Skeletal muscle tissue (tissue), 3 donors: ENCODE measurements at regions not wholly inside any gene's neighbourhood (a gene's known extent, or its start where the extent isn't known, plus 50 kb on each side); places are given as distances from the start of the nearest gene placed in this dataset.
"Not testable (repeated sequence)": the region's sequence is repeated elsewhere in the genome, so short reads cannot be mapped to it uniquely, and the experiment has no call there.

ENCODE experiments used
- H3K27ac ChIP-seq: one replicate; pipeline ENCODE4 v1.7.0; 2013; ENCODE audit warnings: mild to moderate bottlenecking, low read depth, low read length, inconsistent platforms
- H3K27me3 ChIP-seq, 3 donors: one replicate each; pipeline ENCODE4 v1.7.0; 2013; ENCODE audit warnings: low read length in 3 of 3; ENCODE audit not compliant: control insufficient read depth in 3 of 3, insufficient read depth in 3 of 3
- H3K36me3 ChIP-seq, 3 donors: one replicate each; pipeline ENCODE4 v1.7.0; 2013; ENCODE audit warnings: low read length in 3 of 3; ENCODE audit not compliant: control insufficient read depth in 3 of 3, insufficient read depth in 3 of 3
- H3K4me1 ChIP-seq, 3 donors: one replicate each; pipeline ENCODE4 v1.7.0; 2013; ENCODE audit warnings: low read length in 3 of 3, mild to moderate bottlenecking in 3 of 3; ENCODE audit not compliant: control insufficient read depth in 3 of 3, insufficient read depth in 3 of 3
- H3K4me3 ChIP-seq, 3 donors: one replicate each; pipeline ENCODE4 v1.7.0; 2013; ENCODE audit warnings: low read length in 3 of 3
- H3K9ac ChIP-seq, 3 donors: one replicate each; pipeline ENCODE4 v1.7.0; 2013; ENCODE audit warnings: low read length in 3 of 3, mild to moderate bottlenecking in 3 of 3, moderate library complexity in 2 of 3, low read depth in 1 of 3
- H3K9me3 ChIP-seq, 3 donors: one replicate each; pipeline ENCODE4 v1.7.0; 2013; ENCODE audit warnings: low read length in 3 of 3; ENCODE audit not compliant: control insufficient read depth in 3 of 3
- donor health status: Osteomylitis.

DNA sequence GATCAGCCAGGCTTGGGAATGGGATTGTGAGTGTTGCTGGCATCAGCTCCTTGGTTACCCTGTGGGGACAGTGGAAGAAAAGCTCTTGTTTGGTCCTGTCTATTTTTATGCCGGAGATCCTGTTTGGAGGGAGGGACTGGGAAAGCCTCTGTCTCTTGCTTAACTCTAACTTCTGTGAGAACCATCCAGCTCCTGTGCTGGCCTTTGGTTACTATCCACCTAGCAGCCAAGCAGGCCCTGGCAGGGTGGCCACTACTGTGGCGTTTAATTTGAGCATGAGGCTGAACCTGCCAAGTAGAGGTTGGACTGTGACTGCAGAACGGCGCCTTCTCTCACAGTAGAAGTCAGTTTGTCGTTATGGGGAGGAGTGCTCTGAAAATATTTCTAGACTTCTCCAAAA lies 193.3 kb downstream of the UTRN start:
- Histone ChIP-seq H3K4me1 (peaks cover 10 to 23% (median 18%) of the 10 kb centered on the region in 3 donors), H3K9ac (no peak overlapping the region), H3K27ac (peak overlapping the region; percentile 57), H3K36me3 (peaks cover 0 to 28% (median 15%) of the 10 kb centered on the region in 3 donors), H3K27me3 (no peaks in the 10 kb centered on the region), H3K9me3 (no peaks in the 10 kb centered on the region), H3K4me3 (no peak overlapping the region)

GRCh38 chr6:144479991-144480390 lies 194.9 kb downstream of the UTRN start:
- Histone ChIP-seq H3K9me3 (no peaks in the 10 kb centered on the region), H3K9ac (no peak overlapping the region), H3K27ac (no peak overlapping the region), H3K4me3 (no peak overlapping the region), H3K27me3 (no peaks in the 10 kb centered on the region), H3K4me1 (peaks cover 10 to 23% (median 18%) of the 10 kb centered on the region in 3 donors), H3K36me3 (peaks cover 0 to 20% (median 6%) of the 10 kb centered on the region in 3 donors)

GRCh38 chr6:144480473-144480872 lies 195.3 kb downstream of the UTRN start:
- Histone ChIP-seq H3K36me3 (peaks cover 2 to 20% (median 5%) of the 10 kb centered on the region in 3 donors), H3K27me3 (no peaks in the 10 kb centered on the region), H3K9ac (no peak overlapping the region), H3K9me3 (no peaks in the 10 kb centered on the region), H3K27ac (no peak overlapping the region), H3K4me1 (peaks cover 10 to 23% (median 18%) of the 10 kb centered on the region in 3 donors), H3K4me3 (no peak overlapping the region)

DNA sequence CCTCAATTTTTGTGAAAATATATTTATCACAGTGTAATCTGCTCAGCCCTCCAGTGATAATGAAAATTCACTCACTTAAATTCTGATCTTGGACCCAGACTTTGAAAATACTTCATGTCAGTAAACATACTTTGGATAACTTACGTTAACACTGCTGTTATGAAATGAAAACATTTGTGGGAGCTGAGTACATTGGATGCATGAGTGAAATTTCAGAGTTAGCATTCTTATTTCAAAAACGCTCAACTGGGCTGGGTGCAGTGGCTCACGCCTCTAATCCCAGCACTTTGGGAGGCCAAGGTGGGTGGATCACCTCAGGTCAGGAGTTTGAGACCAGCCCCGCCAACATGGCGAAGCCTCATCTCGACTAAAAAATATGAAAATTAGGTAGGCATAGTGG lies 196.4 kb downstream of the UTRN start:
- Histone ChIP-seq H3K27ac (no peak overlapping the region), H3K9ac (no peak overlapping the region), H3K27me3 (no peaks in the 10 kb centered on the region), H3K36me3 (peaks cover 5 to 23% (median 9%) of the 10 kb centered on the region in 3 donors), H3K9me3 (no peaks in the 10 kb centered on the region), H3K4me3 (no peak overlapping the region), H3K4me1 (peaks cover 10 to 23% (median 23%) of the 10 kb centered on the region in 3 donors)

- Histone ChIP-seq H3K9ac (no peak overlapping the region), H3K4me1 (peaks cover 10 to 23% (median 23%) of the 10 kb centered on the region in 3 donors), H3K9me3 (no peaks in the 10 kb centered on the region), H3K4me3 (no peak overlapping the region), H3K27me3 (no peaks in the 10 kb centered on the region), H3K36me3 (peaks cover 5 to 23% (median 9%) of the 10 kb centered on the region in 3 donors), H3K27ac (no peak overlapping the region)
Measured at GRCh38 chr6:144482142-144482541, 197.0 kb downstream of the UTRN start.

DNA sequence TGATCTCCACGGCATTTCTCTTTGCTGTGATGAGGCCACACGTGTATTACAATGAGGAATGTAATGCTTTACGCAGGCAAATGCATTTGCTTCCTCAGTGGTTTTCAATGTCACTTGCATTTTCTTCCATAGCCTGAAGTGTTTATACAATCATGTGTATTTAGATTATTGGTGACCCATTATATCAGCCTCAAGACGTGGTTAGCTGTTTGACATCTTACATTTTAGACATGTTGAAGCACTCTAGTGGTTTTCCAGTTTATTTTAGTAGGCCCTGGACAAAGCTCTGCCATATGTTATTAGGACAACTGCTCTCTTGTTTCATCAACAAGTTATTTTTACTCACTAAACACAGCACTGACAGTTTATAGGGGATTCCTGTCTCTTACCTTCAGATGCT lies 200.4 kb downstream of the UTRN start:
- no peaks in the 10 kb centered on the region for H3K9me3 ChIP-seq
- H3K27me3 ChIP-seq: no peaks in the 10 kb centered on the region
- no peak overlapping the region for H3K9ac ChIP-seq
- peaks cover 14 to 29% (median 19%) of the 10 kb centered on the region in 3 donors for H3K36me3 ChIP-seq
- H3K4me1 ChIP-seq: peaks cover 0 to 5% (median 0%) of the 10 kb centered on the region in 3 donors
- peak overlapping the region; percentile 8 for H3K27ac ChIP-seq
- no peak overlapping the region for H3K4me3 ChIP-seq

GRCh38 chr6:144488590-144488989 lies 203.5 kb downstream of the UTRN start:
- Histone ChIP-seq H3K9me3 (no peaks in the 10 kb centered on the region), H3K4me1 (peaks cover 0 to 5% (median 0%) of the 10 kb centered on the region in 3 donors), H3K36me3 (peaks cover 17 to 44% (median 36%) of the 10 kb centered on the region in 3 donors), H3K27ac (no peak overlapping the region), H3K27me3 (no peaks in the 10 kb centered on the region), H3K4me3 (no peak overlapping the region), H3K9ac (no peak overlapping the region)

- Histone ChIP-seq H3K27ac (no peak overlapping the region), H3K27me3 (no peaks in the 10 kb centered on the region), H3K9ac (no peak overlapping the region), H3K4me1 (no peaks in the 10 kb centered on the region), H3K9me3 (no peaks in the 10 kb centered on the region), H3K4me3 (no peak overlapping the region), H3K36me3 (peaks cover 13 to 34% (median 22%) of the 10 kb centered on the region in 3 donors)
Measured at GRCh38 chr6:144493035-144493910, 208.1 kb downstream of the UTRN start.

DNA sequence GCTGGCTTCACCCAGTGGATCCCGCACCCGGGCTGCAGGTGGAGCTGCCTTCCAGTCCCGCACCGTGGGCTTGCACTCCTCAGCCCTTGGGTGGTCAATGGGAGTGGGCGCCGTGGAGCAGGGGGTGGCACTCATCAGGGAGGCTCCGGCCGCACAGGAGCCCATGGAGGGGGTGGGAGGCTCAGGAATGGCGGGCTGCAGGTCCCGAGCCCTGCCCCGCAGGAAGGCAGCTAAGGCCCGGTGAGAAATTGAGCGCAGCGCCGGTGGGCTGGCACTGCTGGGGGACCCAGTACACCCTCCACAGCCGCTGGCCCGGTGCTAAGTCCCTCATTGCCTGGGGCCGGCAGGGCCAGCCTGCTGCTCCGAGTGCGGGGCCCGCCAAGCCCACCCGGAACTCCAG lies 209.9 kb downstream of the UTRN start:
- H3K4me1 ChIP-seq, H3K27me3 ChIP-seq, H3K9me3 ChIP-seq, H3K9ac ChIP-seq, H3K27ac ChIP-seq, H3K4me3 ChIP-seq: not testable (repeated sequence)
- H3K36me3 ChIP-seq: peaks cover 5 to 37% (median 28%) of the 10 kb centered on the region in 3 donors

DNA sequence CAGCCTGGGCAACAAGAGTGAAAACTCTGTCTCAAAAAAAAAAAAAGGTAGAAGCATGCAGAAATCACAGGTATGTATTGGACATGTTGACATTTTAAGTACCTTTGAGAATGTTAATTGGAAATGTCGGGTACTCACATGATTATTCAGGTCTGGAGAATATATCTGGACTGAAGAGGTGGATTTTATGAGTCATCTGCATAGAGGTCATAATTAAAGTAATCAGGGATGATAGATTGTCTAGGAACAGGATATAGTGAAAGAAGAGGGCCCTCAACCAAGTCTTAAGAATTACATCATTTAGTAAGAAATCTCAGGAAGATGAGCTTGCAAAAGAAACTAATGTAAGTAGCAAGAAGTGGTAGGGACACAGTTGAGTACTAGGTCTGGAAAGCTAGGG lies 212.5 kb downstream of the UTRN start:
- H3K9ac ChIP-seq: no peak overlapping the region

More for the DNA sequence above, 212.5 kb downstream of the UTRN start:
- Histone ChIP-seq H3K36me3 (peaks cover 0 to 25% (median 16%) of the 10 kb centered on the region in 3 donors), H3K9me3 (no peaks in the 10 kb centered on the region), H3K27me3 (no peaks in the 10 kb centered on the region), H3K4me3 (no peak overlapping the region), H3K4me1 (no peaks in the 10 kb centered on the region), H3K27ac (no peak overlapping the region)
